GM12873 (cell line): ENCODE measurements at regions not wholly inside any gene's neighbourhood (a gene's known extent, or its start where the extent isn't known, plus 50 kb on each side); places are given as distances from the start of the nearest gene placed in this dataset.

Experiments
- TF ChIP-seq, protein P1 (sequence below): IDR thresholded peaks from 2 replicates; pipeline ENCODE4 v1.5.1; 2012; ENCODE audit warnings: low read depth, mild to moderate bottlenecking, moderate library complexity, low read length, control low read depth; ENCODE audit not compliant: insufficient read depth; ENCODE audit errors: missing control alignments

GRCh38 chr10:3526727-3527501 lies 258.1 kb downstream of the KLF6 start:
- TF ChIP-seq, protein P1, sequence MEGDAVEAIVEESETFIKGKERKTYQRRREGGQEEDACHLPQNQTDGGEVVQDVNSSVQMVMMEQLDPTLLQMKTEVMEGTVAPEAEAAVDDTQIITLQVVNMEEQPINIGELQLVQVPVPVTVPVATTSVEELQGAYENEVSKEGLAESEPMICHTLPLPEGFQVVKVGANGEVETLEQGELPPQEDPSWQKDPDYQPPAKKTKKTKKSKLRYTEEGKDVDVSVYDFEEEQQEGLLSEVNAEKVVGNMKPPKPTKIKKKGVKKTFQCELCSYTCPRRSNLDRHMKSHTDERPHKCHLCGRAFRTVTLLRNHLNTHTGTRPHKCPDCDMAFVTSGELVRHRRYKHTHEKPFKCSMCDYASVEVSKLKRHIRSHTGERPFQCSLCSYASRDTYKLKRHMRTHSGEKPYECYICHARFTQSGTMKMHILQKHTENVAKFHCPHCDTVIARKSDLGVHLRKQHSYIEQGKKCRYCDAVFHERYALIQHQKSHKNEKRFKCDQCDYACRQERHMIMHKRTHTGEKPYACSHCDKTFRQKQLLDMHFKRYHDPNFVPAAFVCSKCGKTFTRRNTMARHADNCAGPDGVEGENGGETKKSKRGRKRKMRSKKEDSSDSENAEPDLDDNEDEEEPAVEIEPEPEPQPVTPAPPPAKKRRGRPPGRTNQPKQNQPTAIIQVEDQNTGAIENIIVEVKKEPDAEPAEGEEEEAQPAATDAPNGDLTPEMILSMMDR: no peak

DNA sequence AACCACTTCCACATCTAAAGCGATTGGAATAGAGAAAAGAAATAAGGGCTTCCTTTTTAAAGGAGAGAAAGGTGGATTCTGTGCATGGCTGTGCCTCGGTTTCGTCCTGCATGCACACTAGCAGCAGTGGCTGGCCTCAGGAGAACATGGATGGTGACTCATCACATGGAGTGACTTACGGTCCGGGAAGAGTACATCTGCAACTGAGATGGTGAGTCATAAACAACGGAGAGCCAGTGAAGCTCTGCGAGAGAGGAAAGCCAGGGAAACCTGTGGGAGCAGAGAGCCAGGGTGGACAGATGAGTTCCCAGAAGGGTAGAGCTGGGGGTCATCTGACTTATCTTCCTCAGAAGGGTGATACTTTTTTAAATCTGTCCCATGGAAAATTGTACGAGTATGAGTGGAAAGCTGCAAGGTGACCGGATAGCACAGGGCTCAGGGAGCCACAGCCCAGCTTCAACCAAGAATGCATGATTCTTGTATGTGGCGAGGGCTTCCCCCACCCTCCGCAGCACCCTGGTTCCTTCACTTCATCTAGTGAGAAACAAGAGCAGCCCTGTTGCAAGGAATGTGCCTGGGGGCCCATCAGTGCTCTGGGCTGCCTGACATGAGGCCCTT lies 259.1 kb downstream of the KLF6 start:
- TF ChIP-seq, protein P1: no peak

DNA sequence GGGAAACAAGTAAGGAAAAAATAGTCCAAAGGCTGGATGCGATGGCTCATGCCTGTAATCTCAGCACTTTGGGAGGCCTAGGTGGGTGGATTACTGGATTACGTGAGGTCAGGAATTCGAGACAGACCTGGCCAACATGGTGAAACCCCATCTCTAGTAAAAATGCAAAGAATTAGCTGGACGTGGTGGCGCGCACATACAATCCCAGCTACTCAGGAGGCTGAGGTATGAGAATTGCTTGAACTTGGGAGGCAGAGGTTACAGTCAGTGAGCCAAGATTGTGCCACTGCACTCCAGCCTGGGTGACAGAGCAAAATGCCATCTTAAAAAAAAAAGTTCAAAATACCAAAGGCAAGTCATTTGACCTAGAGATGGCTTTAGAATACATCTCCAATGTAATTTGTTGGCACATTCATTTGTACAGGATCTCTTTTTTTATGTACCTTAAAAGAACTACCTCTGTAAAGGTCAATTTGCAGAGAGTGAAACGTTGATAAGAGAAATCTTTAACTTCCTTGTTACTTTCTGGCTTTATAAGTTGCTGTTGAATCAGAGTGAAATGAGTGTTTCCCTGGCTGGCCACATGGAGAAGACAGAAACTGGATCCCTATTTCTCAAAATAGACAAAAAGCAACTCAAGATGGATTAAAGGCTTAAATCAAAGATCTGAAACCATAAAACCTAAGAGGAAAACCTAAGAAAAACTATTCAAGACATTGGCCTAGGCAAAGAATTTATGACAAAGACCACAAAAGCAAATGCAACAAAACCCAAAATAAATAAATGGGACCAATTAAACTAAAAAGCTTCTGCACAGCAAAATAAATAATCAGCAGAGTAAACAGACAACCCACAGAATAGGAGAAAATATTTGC lies 260.7 kb downstream of the KLF6 start:
- TF ChIP-seq, protein P1: no peak

DNA sequence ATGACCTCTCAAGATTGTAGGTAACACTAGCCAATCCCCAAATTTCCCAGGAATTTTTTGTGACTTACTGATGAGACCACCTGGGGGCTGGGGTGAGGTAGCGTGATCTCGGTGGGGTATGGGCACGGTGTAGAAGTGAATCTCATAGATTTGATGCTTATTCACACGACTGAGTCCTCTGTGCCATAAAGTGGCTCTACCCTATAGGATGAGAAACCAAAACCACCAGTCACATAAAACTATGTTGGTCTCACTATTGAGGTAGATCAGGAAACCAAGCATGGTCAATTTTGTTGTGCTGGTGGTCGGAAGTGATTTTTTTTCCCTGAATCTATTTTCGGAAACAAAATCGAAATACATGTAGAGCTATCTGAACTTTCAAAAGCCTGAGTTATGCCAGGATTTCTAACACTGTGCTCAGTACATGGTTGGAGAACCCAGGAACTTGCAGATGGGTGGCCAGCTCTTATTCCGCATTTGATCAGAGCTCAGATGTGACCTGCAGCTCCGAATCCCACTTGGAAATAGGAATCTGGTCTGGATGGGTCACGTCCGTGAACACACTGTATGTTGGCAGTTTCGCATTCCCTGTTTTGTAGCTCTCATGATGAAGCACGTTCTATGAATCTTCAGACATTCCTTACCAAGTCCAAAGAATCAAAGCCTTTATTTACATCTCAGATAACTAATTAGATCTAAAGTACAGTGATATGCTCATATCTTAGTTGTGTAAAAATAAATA lies 261.5 kb downstream of the KLF6 start:
- TF ChIP-seq, protein P1: no peak

DNA sequence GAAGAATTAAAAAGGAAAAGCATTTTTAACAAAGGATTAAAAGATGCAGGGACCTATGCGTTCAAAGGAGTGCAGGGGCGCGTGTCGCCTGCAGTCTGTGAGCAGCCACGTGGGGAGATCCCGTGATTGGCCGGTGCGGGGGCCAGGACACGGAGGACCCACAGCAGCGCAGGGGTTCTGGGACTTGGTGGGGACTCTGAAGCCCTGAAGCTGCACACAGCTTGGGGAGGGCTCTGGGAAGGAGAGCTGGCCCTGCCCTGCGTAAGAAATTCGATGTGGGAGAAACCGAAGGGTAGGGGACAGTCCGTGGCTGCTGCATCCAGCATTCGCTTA lies 268.1 kb downstream of the KLF6 start:
- TF ChIP-seq, protein P1: no peak

DNA sequence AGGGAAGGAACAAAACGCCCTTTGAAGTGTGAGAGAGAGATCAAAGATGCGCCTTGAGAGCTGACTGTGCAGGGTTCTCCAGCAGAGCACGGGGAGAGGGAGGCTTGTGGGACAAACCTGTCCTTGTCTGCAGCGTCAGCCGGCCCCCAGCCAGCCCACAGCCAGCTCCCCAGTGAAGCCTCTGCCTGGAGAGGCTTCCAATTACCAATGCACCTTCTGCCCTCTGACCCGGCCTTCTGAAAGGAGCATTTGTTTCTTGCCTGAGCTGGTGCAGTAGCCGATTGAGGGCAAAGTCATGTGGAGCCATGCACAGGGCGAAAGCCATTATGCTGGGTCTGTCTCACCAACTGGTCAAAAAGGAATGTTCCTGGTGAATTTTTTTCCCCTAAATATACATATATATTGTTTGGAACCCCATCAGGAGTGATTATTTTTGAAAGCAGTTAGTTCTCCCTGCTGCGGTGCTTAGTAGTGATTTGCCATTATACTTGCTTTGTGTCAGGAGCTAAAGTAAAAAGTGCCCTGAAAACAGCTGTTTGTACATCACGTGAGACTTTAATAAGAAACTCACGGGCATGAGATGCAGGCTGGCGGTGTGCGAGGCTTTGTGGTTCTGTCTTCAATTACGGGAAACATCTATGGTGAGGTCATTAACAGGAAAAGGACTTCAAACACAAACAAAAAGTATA lies 268.6 kb downstream of the KLF6 start:
- TF ChIP-seq, protein P1: no peak
